Thyroid gland (tissue), 4 donors: ENCODE measurements at regions not wholly inside any gene's neighbourhood (a gene's known extent, or its start where the extent isn't known, plus 50 kb on each side); places are given as distances from the start of the nearest gene placed in this dataset.

Experiments used
- CTCF ChIP-seq, 6 experiments: fragments of 200-600 bp in 3 of 6; fragments of 450-650 bp in 3 of 6; sonication (generic) in 3 of 6; IDR thresholded peaks; one replicate each; pipeline ENCODE4 v1.5.1; 2016 to 2019; ENCODE audit warnings: antibody characterized with exemption in 6 of 6, mild to moderate bottlenecking in 2 of 6, inconsistent platforms in 1 of 6, moderate library complexity in 1 of 6
- POLR2A ChIP-seq, 2 donors: fragments of 450-650 bp; IDR thresholded peaks; one replicate each; pipeline ENCODE4 v1.6.1; 2017; ENCODE audit warnings: antibody characterized with exemption in 2 of 2, mild to moderate bottlenecking in 2 of 2, moderate library complexity in 1 of 2

- TF ChIP-seq POLR2A (IDR thresholded peaks at IDR 0.05) (no peak), CTCF (IDR thresholded peaks at IDR 0.05) (no peak)
Measured at GRCh38 chr11:91513734-91514133, 710.9 kb upstream of the FAT3 start.
